GM12891 (cell line): ENCODE measurements at regions not wholly inside any gene's neighbourhood (a gene's known extent, or its start where the extent isn't known, plus 50 kb on each side); places are given as distances from the start of the nearest gene placed in this dataset.
"Not testable (repeated sequence)": the region's sequence is repeated elsewhere in the genome, so short reads cannot be mapped to it uniquely, and the experiment has no call there.

Source experiments
- POLR2A ChIP-seq: IDR thresholded peaks from 2 replicates; pipeline ENCODE4 v1.6.1; 2011; ENCODE audit warnings: low read depth, low read length, control low read depth
- TAF1 ChIP-seq: IDR thresholded peaks from 2 replicates; pipeline ENCODE4 v1.6.1; 2011; ENCODE audit warnings: low read depth, low read length, control low read depth

GRCh38 chr20:54352541-54352940 lies 122.9 kb upstream of the DOK5 start:
- not testable (repeated sequence) for TF ChIP-seq TAF1, POLR2A
